SJCRH30 (cell line): ENCODE measurements at regions not wholly inside any gene's neighbourhood (a gene's known extent, or its start where the extent isn't known, plus 50 kb on each side); places are given as distances from the start of the nearest gene placed in this dataset.
"Not testable (repeated sequence)": the region's sequence is repeated elsewhere in the genome, so short reads cannot be mapped to it uniquely, and the experiment has no call there.

Source experiments
- DNase-seq, 2 experiments: peaks; one replicate each; pipeline ENCODE4 v3.0.0-alpha.2; 2015 to 2020
- H3K27ac ChIP-seq: fragments of 250-450 bp; sonication (Bioruptor Pico); 2 replicates; pipeline ENCODE4 v1.5.1; 2020; ENCODE audit warnings: mild to moderate bottlenecking, moderate library complexity
- H3K27me3 ChIP-seq: fragments of 250-450 bp; sonication (Bioruptor Pico); 2 replicates; pipeline ENCODE4 v1.5.1; 2020; ENCODE audit warnings: mild to moderate bottlenecking, moderate library complexity
- H3K36me3 ChIP-seq: fragments of 250-450 bp; sonication (Bioruptor Pico); 2 replicates; pipeline ENCODE4 v1.5.1; 2020; ENCODE audit warnings: mild to moderate bottlenecking, moderate library complexity
- H3K4me1 ChIP-seq: fragments of 250-450 bp; sonication (Bioruptor Pico); 2 replicates; pipeline ENCODE4 v1.5.1; 2020; ENCODE audit warnings: mild to moderate bottlenecking, moderate library complexity
- H3K4me3 ChIP-seq: fragments of 250-450 bp; sonication (Bioruptor Pico); 2 replicates; pipeline ENCODE4 v1.5.1; 2020; ENCODE audit warnings: mild to moderate bottlenecking, moderate library complexity
- H3K9me3 ChIP-seq: fragments of 250-450 bp; sonication (Bioruptor Pico); replicated peaks from 2 replicates; pipeline ENCODE4 v1.5.1; 2020; ENCODE audit warnings: mild to moderate bottlenecking, moderate library complexity

GRCh38 chr3:75527657-75528056 lies 136.5 kb upstream of the FRG2C start:
- H3K4me1 ChIP-seq, DNase-seq, H3K36me3 ChIP-seq, H3K4me3 ChIP-seq, H3K27ac ChIP-seq, H3K27me3 ChIP-seq, H3K9me3 ChIP-seq: not testable (repeated sequence)

- H3K36me3 ChIP-seq, H3K9me3 ChIP-seq, H3K4me1 ChIP-seq, H3K27ac ChIP-seq, H3K27me3 ChIP-seq, H3K4me3 ChIP-seq: not testable (repeated sequence)
- peak; percentile 6 to 73 for DNase-seq
Observed at GRCh38 chr3:75552095-75552494, 112.0 kb upstream of the FRG2C start.

GRCh38 chr3:75564427-75564826 lies 99.7 kb upstream of the FRG2C start:
- not testable (repeated sequence) for H3K27ac ChIP-seq, H3K9me3 ChIP-seq, H3K27me3 ChIP-seq, DNase-seq, H3K4me1 ChIP-seq, H3K36me3 ChIP-seq, H3K4me3 ChIP-seq

- H3K4me1 ChIP-seq, H3K36me3 ChIP-seq, H3K27ac ChIP-seq, H3K9me3 ChIP-seq, DNase-seq, H3K4me3 ChIP-seq, H3K27me3 ChIP-seq: not testable (repeated sequence)
Observed at GRCh38 chr3:75572303-75572702, 91.8 kb upstream of the FRG2C start.

GRCh38 chr3:75579091-75579490 lies 85.0 kb upstream of the FRG2C start:
- not testable (repeated sequence) for H3K36me3 ChIP-seq, H3K4me3 ChIP-seq, H3K9me3 ChIP-seq, H3K27ac ChIP-seq, H3K27me3 ChIP-seq, DNase-seq, H3K4me1 ChIP-seq

DNA sequence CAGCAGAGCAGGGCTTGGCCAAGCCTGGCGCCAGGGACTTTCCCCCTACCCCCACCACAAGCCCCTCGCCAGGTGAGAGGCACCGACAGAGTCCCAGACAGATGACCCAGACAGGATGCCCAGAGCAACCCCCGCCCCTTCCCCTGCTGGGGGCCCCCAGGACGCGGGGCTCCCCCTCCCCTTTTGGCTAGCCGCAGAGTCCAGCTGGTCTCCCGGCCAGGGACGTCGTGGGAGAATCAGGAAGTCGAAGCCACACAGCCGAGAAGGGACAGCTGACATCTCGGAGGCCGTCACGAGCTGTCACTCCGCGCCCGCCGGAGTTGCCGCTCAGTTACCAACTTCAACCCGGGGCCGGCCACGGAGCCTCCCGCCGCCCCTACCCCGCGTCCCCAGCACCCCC lies 84.6 kb upstream of the FRG2C start:
- peak; percentile 3 to 6 for DNase-seq
- not testable (repeated sequence) for H3K4me3 ChIP-seq, H3K4me1 ChIP-seq, H3K27ac ChIP-seq, H3K9me3 ChIP-seq, H3K36me3 ChIP-seq, H3K27me3 ChIP-seq

- H3K4me3 ChIP-seq: peak overlapping the region; percentile 59
- DNase-seq: peak; percentile 19 to 28
- not testable (repeated sequence) for H3K27ac ChIP-seq
Observed at GRCh38 chr3:75579981-75580782, 83.9 kb upstream of the FRG2C start.

GRCh38 chr3:75582536-75582935 lies 81.6 kb upstream of the FRG2C start:
- not testable (repeated sequence) for H3K36me3 ChIP-seq, H3K9me3 ChIP-seq, H3K4me1 ChIP-seq, H3K4me3 ChIP-seq, H3K27ac ChIP-seq, DNase-seq, H3K27me3 ChIP-seq

More at GRCh38 chr3:75579981-75580782, 83.9 kb upstream of the FRG2C start:
- not testable (repeated sequence) for H3K27me3 ChIP-seq, H3K9me3 ChIP-seq, H3K36me3 ChIP-seq, H3K4me1 ChIP-seq

- H3K36me3 ChIP-seq, H3K9me3 ChIP-seq, H3K27ac ChIP-seq, H3K4me3 ChIP-seq, H3K27me3 ChIP-seq, H3K4me1 ChIP-seq: not testable (repeated sequence)
- peak; percentile 17 to 29 for DNase-seq
Observed at GRCh38 chr3:75583116-75583515, 81.0 kb upstream of the FRG2C start.

DNA sequence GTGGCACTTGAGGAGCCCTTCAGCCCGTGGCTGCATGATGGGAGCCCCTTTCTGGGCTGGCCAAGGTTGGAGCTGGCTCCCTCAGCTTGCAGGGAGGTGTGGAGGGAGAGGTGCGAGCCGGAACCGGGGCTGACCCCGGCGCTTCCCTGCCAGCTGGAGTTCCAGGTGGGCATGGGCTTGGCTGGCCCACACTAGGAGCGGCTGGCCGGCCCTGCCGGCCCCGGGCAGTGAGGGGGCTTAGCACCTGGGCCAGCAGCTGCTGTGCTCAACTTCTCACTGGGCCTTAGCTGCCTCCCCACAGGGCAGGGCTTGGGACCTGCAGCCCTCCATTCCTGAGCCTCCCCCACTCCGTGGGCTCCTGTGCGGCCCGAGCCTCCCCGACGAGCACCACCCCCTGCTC lies 76.4 kb upstream of the FRG2C start:
- H3K27me3 ChIP-seq, DNase-seq, H3K36me3 ChIP-seq, H3K27ac ChIP-seq, H3K4me3 ChIP-seq, H3K4me1 ChIP-seq, H3K9me3 ChIP-seq: not testable (repeated sequence)

GRCh38 chr3:75590382-75590781 lies 73.7 kb upstream of the FRG2C start:
- DNase-seq, H3K27ac ChIP-seq, H3K4me3 ChIP-seq, H3K4me1 ChIP-seq, H3K36me3 ChIP-seq, H3K9me3 ChIP-seq, H3K27me3 ChIP-seq: not testable (repeated sequence)

- not testable (repeated sequence) for H3K36me3 ChIP-seq, H3K9me3 ChIP-seq, H3K27ac ChIP-seq, H3K27me3 ChIP-seq, H3K4me3 ChIP-seq, DNase-seq, H3K4me1 ChIP-seq
Observed at GRCh38 chr3:75604286-75604934, 59.7 kb upstream of the FRG2C start.

DNA sequence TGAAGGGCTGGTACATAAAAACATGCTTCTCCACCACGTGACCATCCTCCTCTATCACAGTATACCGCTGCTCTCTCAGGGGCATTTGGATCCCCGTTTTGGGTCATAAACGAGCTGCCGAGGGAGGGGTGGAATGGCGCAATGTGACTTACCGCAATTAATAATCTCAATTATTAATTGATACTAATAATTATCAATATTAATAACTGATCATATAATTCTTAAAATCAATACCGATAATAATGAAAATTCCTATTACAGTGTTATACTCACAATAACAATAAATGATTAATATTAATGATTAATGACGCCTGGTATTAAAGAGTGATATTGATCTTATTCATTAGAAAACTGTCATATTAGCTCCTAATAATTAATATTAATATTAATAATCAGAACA lies 56.1 kb upstream of the FRG2C start:
- not testable (repeated sequence) for H3K4me1 ChIP-seq, DNase-seq, H3K27me3 ChIP-seq, H3K4me3 ChIP-seq, H3K36me3 ChIP-seq, H3K9me3 ChIP-seq, H3K27ac ChIP-seq

GRCh38 chr3:75609598-75609997 lies 54.5 kb upstream of the FRG2C start:
- not testable (repeated sequence) for DNase-seq, H3K27me3 ChIP-seq, H3K36me3 ChIP-seq, H3K4me3 ChIP-seq, H3K9me3 ChIP-seq, H3K4me1 ChIP-seq, H3K27ac ChIP-seq

DNA sequence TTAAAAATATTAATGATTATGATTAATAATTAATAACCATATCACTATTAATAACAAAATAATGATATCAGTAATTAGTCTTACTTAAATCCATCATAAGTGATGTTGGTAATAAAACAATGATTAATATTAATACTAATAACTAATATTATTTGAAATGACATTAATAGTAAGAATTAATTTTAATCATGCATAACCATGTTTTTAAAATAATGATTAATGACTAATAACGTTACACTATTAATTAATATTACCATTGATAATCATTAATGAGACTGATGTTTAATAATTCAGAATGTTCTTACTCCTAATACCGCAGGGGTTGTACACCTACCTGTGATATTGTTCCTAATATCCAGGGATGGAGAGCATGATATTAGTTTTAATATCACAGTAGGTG lies 53.4 kb upstream of the FRG2C start:
- Histone ChIP-seq H3K4me3 (no peak overlapping the region), H3K27ac (no peak overlapping the region), H3K4me1 (no peaks in the 10 kb centered on the region), H3K27me3 (no peaks in the 10 kb centered on the region), H3K9me3 (no peaks in the 10 kb centered on the region), H3K36me3 (no peaks in the 10 kb centered on the region)
- DNase-seq: no peak
